Hepatocyte (in vitro differentiated cells): ENCODE measurements at regions not wholly inside any gene's neighbourhood (a gene's known extent, or its start where the extent isn't known, plus 50 kb on each side); places are given as distances from the start of the nearest gene placed in this dataset.

ENCODE experiments used
- CTCF ChIP-seq: fragments of 200-600 bp; sonication (generic); IDR thresholded peaks from 2 replicates; pipeline ENCODE4 v1.5.1; 2016; ENCODE audit warnings: antibody characterized with exemption, mild to moderate bottlenecking; ENCODE audit not compliant: poor library complexity
- EZH2 ChIP-seq: fragments of 200-600 bp; sonication (generic); IDR thresholded peaks from 2 replicates; pipeline ENCODE4 v1.6.1; 2016; ENCODE audit warnings: antibody characterized with exemption, mild to moderate bottlenecking, borderline replicate concordance
- EZH2phosphoT487 ChIP-seq: fragments of 200-600 bp; sonication (generic); IDR thresholded peaks from one replicate; pipeline ENCODE4 v1.6.1; 2018; ENCODE audit warnings: antibody characterized with exemption, mild to moderate bottlenecking, low read depth, moderate library complexity; ENCODE audit not compliant: unreplicated experiment, severe bottlenecking

- peak; percentile 37 for TF ChIP-seq CTCF
- TF ChIP-seq EZH2phosphoT487: no peak
- no peak for TF ChIP-seq EZH2
Observed at GRCh38 chr12:127485528-127485927, 781.4 kb upstream of the TMEM132C start.
